Keratinocyte (primary cell): ENCODE measurements at regions not wholly inside any gene's neighbourhood (a gene's known extent, or its start where the extent isn't known, plus 50 kb on each side); places are given as distances from the start of the nearest gene placed in this dataset.

Source experiments
- DNase-seq: peaks from one replicate; pipeline ENCODE4 v3.0.0-alpha.2; 2011; ENCODE audit warnings: low read depth, missing footprints, low spot score
- FAIRE-seq: peaks from 2 replicates; lab custom pipeline; 2011; peaks lifted over from hg19 to GRCh38; lab: Jason Lieb, UNC
- H2AFZ ChIP-seq: 2 replicates; pipeline ENCODE4 v1.6.0; 2012; ENCODE audit warnings: low read length, control low read depth, inconsistent platforms; ENCODE audit not compliant: control insufficient read depth
- H3K27ac ChIP-seq: 2 replicates; pipeline ENCODE4 v1.5.1; 2011; ENCODE audit warnings: low read length; ENCODE audit not compliant: control insufficient read depth, insufficient read depth
- H3K27me3 ChIP-seq: 3 replicates; pipeline ENCODE4 v1.6.0; 2011; ENCODE audit warnings: low read length; ENCODE audit not compliant: control insufficient read depth, insufficient read depth; ENCODE audit errors: extremely low read depth
- H3K36me3 ChIP-seq, 2 experiments: 2 replicates in 1 of 2; 3 replicates in 1 of 2; pipeline ENCODE4 v1.5.1; 2011; ENCODE audit warnings: low read length in 2 of 2, mild to moderate bottlenecking in 1 of 2; ENCODE audit not compliant: control insufficient read depth in 2 of 2, insufficient read depth in 2 of 2; ENCODE audit errors: extremely low read depth in 1 of 2
- H3K4me1 ChIP-seq: 3 replicates; pipeline ENCODE4 v1.5.1; 2011; ENCODE audit warnings: low read length; ENCODE audit not compliant: control insufficient read depth, insufficient read depth; ENCODE audit errors: extremely low read depth
- H3K4me2 ChIP-seq: 3 replicates; pipeline ENCODE4 v1.6.0; 2011; ENCODE audit warnings: low read depth, low read length; ENCODE audit not compliant: control insufficient read depth, insufficient read depth; ENCODE audit errors: extremely low read depth
- H3K4me3 ChIP-seq, 3 experiments: fragments of 200-600 bp in 1 of 3; sonication (generic) in 1 of 3; 2 replicates in 2 of 3; 3 replicates in 1 of 3; pipeline ENCODE4 v1.5.1; 2011 to 2016; ENCODE audit warnings: low read length in 3 of 3, mild to moderate bottlenecking in 3 of 3, control low read depth in 2 of 3, inconsistent platforms in 1 of 3, low read depth in 1 of 3, mixed read lengths in 1 of 3, mixed run types in 1 of 3, moderate library complexity in 1 of 3; ENCODE audit not compliant: control insufficient read depth in 2 of 3, insufficient read depth in 2 of 3; ENCODE audit errors: extremely low read depth in 1 of 3
- H3K79me2 ChIP-seq: 2 replicates; pipeline ENCODE4 v1.6.0; 2012; ENCODE audit warnings: low read length; ENCODE audit not compliant: control insufficient read depth, insufficient read depth
- H3K9ac ChIP-seq: 3 replicates; pipeline ENCODE4 v1.6.0; 2011; ENCODE audit warnings: low read length; ENCODE audit not compliant: control insufficient read depth, insufficient read depth; ENCODE audit errors: extremely low read depth
- H3K9me1 ChIP-seq: 3 replicates; pipeline ENCODE4 v1.6.0; 2011; ENCODE audit warnings: low read length; ENCODE audit not compliant: control insufficient read depth, insufficient read depth; ENCODE audit errors: extremely low read depth
- H3K9me3 ChIP-seq: 2 replicates; pipeline ENCODE4 v1.5.1; 2012; ENCODE audit warnings: low read depth, low read length; ENCODE audit not compliant: control insufficient read depth
- H4K20me1 ChIP-seq: 3 replicates; pipeline ENCODE4 v1.6.0; 2011; ENCODE audit warnings: low read length; ENCODE audit not compliant: control insufficient read depth, insufficient read depth; ENCODE audit errors: extremely low read depth
- CTCF ChIP-seq, 3 experiments: IDR thresholded peaks in 1 of 3; conservative IDR thresholded peaks in 1 of 3; optimal IDR thresholded peaks in 1 of 3; 2 replicates in 2 of 3; 3 replicates in 1 of 3; pipeline versions ENCODE3 to v1.5.1; 2011; ENCODE audit warnings: low read length in 3 of 3, mild to moderate bottlenecking in 3 of 3, moderate library complexity in 2 of 3, control low read depth in 1 of 3, inconsistent platforms in 1 of 3; ENCODE audit not compliant: insufficient read depth in 2 of 3; ENCODE audit errors: extremely low read depth in 1 of 3
- EZH2 ChIP-seq: IDR thresholded peaks from one replicate; pipeline ENCODE4 v1.6.1; 2012; ENCODE audit warnings: inconsistent platforms, mild to moderate bottlenecking, low read length, moderate library complexity
- dilution Hi-C: fragments of 300-500 bp; cut with MboI; formaldehyde crosslinking; loops from one replicate; pipeline ENCODE4 v1.7.0; 2020; ENCODE audit warnings: low sequenced_read_pairs; ENCODE audit not compliant: extremely low pct_ligation_motif_present

- no peak for TF ChIP-seq CTCF (optimal IDR thresholded peaks at IDR 0.05 in 1 of 3, IDR thresholded peaks at IDR 0.05 in 1 of 3, conservative IDR thresholded peaks at IDR 0.05 in 1 of 3; ENCODE audit: extremely low read depth in 1 of 3, insufficient read depth in 2 of 3, low read length in 3 of 3)
- no peak for TF ChIP-seq EZH2
- Histone ChIP-seq H3K4me3 (no peak overlapping the region), H3K36me3 (no peaks in the 10 kb centered on the region), H3K9me1 (no peaks in the 10 kb centered on the region), H3K9ac (no peak overlapping the region), H3K27ac (no peak overlapping the region), H3K79me2 (no peaks in the 10 kb centered on the region), H3K27me3 (no peaks in the 10 kb centered on the region), H4K20me1 (no peaks in the 10 kb centered on the region), H3K9me3 (peaks cover 6% of the 10 kb centered on the region), H3K4me2 (no peak overlapping the region), H3K4me1 (no peaks in the 10 kb centered on the region), H2AFZ (no peak overlapping the region)
- no peak for FAIRE-seq
- dilution Hi-C loops = no loop called here
- no peak for DNase-seq
Observed at GRCh38 chr12:118574288-118574687, 197.9 kb downstream of the SUDS3 start.

GRCh38 chr12:118575730-118576129 lies 199.4 kb downstream of the SUDS3 start:
- H2AFZ ChIP-seq = no peak overlapping the region
- H3K4me2 ChIP-seq = no peak overlapping the region
- H3K36me3 ChIP-seq = no peaks in the 10 kb centered on the region
- dilution Hi-C loops = no loop called here
- no peaks in the 10 kb centered on the region for H3K27me3 ChIP-seq
- no peaks in the 10 kb centered on the region for H3K4me1 ChIP-seq
- TF ChIP-seq EZH2 = no peak
- no peak for TF ChIP-seq CTCF (optimal IDR thresholded peaks at IDR 0.05 in 1 of 3, IDR thresholded peaks at IDR 0.05 in 1 of 3, conservative IDR thresholded peaks at IDR 0.05 in 1 of 3; ENCODE audit: extremely low read depth in 1 of 3, insufficient read depth in 2 of 3, low read length in 3 of 3)
- no peak overlapping the region for H3K27ac ChIP-seq
- no peaks in the 10 kb centered on the region for H4K20me1 ChIP-seq
- H3K9ac ChIP-seq = no peak overlapping the region
- FAIRE-seq (no peak), DNase-seq (no peak)
- peaks cover 6% of the 10 kb centered on the region for H3K9me3 ChIP-seq
- no peak overlapping the region for H3K4me3 ChIP-seq
- no peaks in the 10 kb centered on the region for H3K79me2 ChIP-seq
- H3K9me1 ChIP-seq = no peaks in the 10 kb centered on the region
